K562 (cell line): ENCODE measurements at regions not wholly inside any gene's neighbourhood (a gene's known extent, or its start where the extent isn't known, plus 50 kb on each side); places are given as distances from the start of the nearest gene placed in this dataset.

Experiments
- ATAC-seq: fragments of 200-7000 bp; cut with Tn5 transposase; 3 replicates; pipeline ENCODE4 v1.9.1; 2020; ENCODE audit warnings: moderate library complexity
- BruUV-seq: library from RNA; stranded (reverse); fragments of 400-500 nt; replicated peaks from 2 replicates; lab custom pipeline; 2021; lab: Mats Ljungman, UMichigan
- CTCF ChIA-PET: fragments of 300-600 bp; formaldehyde crosslinking; extraction: SDS; loops from one replicate; lab custom pipeline; 2021; ENCODE audit warnings: low intra/inter-chr PET ratio; lab: Yijun Ruan, JAX
- POLR2A ChIA-PET: fragments of 300-600, 350-650 bp; sonication (Branson Sonifier 250); formaldehyde crosslinking; extraction: SDS; loops from one replicate; lab custom pipeline; 2021; ENCODE audit warnings: antibody characterized with exemption, inconsistent platforms; lab: Yijun Ruan, JAX
- DNase-seq, 4 experiments: peaks; one replicate each; pipeline versions ENCODE4 v3.0.0 to v3.0.0-alpha.2; 2011 to 2018; ENCODE audit warnings: low spot score in 3 of 4, mixed read lengths in 3 of 4; ENCODE audit errors: extremely low read depth in 1 of 4
- FAIRE-seq: peaks from 2 replicates; lab custom pipeline; 2011; peaks lifted over from hg19 to GRCh38; lab: Jason Lieb, UNC
- H2AFZ ChIP-seq: 2 replicates; pipeline ENCODE4 v1.6.0; 2011; ENCODE audit warnings: low read depth, low read length, control low read depth, inconsistent platforms
- H3K27ac ChIP-seq: fragments of 200-600 bp; 3 replicates; pipeline ENCODE4 v1.8.0; 2011; ENCODE audit warnings: low read depth, mild to moderate bottlenecking, control low read depth, inconsistent platforms, low read length, moderate library complexity, mixed read lengths; ENCODE audit errors: extremely low read depth
- H3K27me3 ChIP-seq, 2 experiments: fragments of 300-600 bp in 1 of 2; 2 replicates in 1 of 2; 3 replicates in 1 of 2; pipeline versions ENCODE4 v1.6.0 to v1.8.0; 2011; ENCODE audit warnings: inconsistent platforms in 2 of 2, low read length in 2 of 2, mild to moderate bottlenecking in 1 of 2, mixed read lengths in 1 of 2, moderate library complexity in 1 of 2; ENCODE audit not compliant: control insufficient read depth in 2 of 2, insufficient read depth in 2 of 2
- H3K36me3 ChIP-seq: fragments of 300-600 bp; 3 replicates; pipeline ENCODE4 v1.8.0; 2011; ENCODE audit warnings: mild to moderate bottlenecking, low read length, inconsistent platforms; ENCODE audit not compliant: control insufficient read depth, insufficient read depth
- H3K4me1 ChIP-seq, 2 experiments: fragments of 200-600 bp in 1 of 2; replicated peaks in 1 of 2; 2 replicates in 1 of 2; 3 replicates in 1 of 2; pipeline versions ENCODE4 v1.5.1 to v1.8.0; 2011; ENCODE audit warnings: inconsistent platforms in 2 of 2, low read length in 2 of 2, mild to moderate bottlenecking in 1 of 2, mixed read lengths in 1 of 2, moderate library complexity in 1 of 2; ENCODE audit not compliant: control insufficient read depth in 2 of 2, insufficient read depth in 2 of 2
- H3K4me2 ChIP-seq: 2 replicates; pipeline ENCODE4 v1.6.1; 2011; ENCODE audit warnings: low read length, control low read depth, inconsistent platforms, mixed read lengths; ENCODE audit not compliant: insufficient read depth
- H3K4me3 ChIP-seq: fragments of 200-600 bp; sonication (generic), shearing (Covaris generic); 2 replicates; pipeline ENCODE4 v1.5.1; 2016; ENCODE audit warnings: control low read depth, inconsistent platforms
- H3K79me2 ChIP-seq: fragments of 200-600 bp; 3 replicates; pipeline ENCODE4 v1.8.0; 2011; ENCODE audit warnings: low read length, inconsistent platforms; ENCODE audit not compliant: control insufficient read depth, insufficient read depth
- H3K9ac ChIP-seq, 2 experiments: 2 replicates each; pipeline versions ENCODE4 v1.6.0 to v1.6.1; 2011; ENCODE audit warnings: low read depth in 2 of 2, low read length in 2 of 2, control low read depth in 1 of 2, inconsistent platforms in 1 of 2, mild to moderate bottlenecking in 1 of 2, mixed read lengths in 1 of 2; ENCODE audit not compliant: insufficient read depth in 1 of 2
- H3K9me1 ChIP-seq: one replicate; pipeline ENCODE4 v1.6.0; 2011; ENCODE audit warnings: inconsistent platforms, mild to moderate bottlenecking, low read length, moderate library complexity; ENCODE audit not compliant: control insufficient read depth, insufficient read depth
- H3K9me3 ChIP-seq: replicated peaks from 2 replicates; pipeline ENCODE4 v1.5.1; 2011; ENCODE audit warnings: low read depth, low read length, inconsistent platforms; ENCODE audit not compliant: control insufficient read depth, insufficient read depth
- H4K20me1 ChIP-seq: replicated peaks from 2 replicates; pipeline ENCODE4 v1.6.1; 2011; ENCODE audit warnings: low read length, inconsistent platforms, mixed read lengths; ENCODE audit not compliant: control insufficient read depth, insufficient read depth
- BRD9 ChIP-seq: fragments of 450-650 bp; IDR thresholded peaks from 2 replicates; pipeline ENCODE4 v1.6.1; 2018; ENCODE audit warnings: low read depth; ENCODE audit not compliant: partially characterized antibody
- MAX ChIP-seq: sonication (generic); formaldehyde crosslinking; IDR thresholded peaks from 2 replicates; pipeline ENCODE4 v1.9.0; 2022; ENCODE audit warnings: mild to moderate bottlenecking, missing genetic modification reagents
- NFYB ChIP-seq: IDR thresholded peaks from 2 replicates; pipeline ENCODE4 v1.6.1; 2011; ENCODE audit warnings: mild to moderate bottlenecking, moderate library complexity; ENCODE audit not compliant: insufficient read length; ENCODE audit errors: extremely low read depth
- PHB2 ChIP-seq: fragments of 450-650 bp; IDR thresholded peaks from 2 replicates; pipeline ENCODE4 v1.6.1; 2017; ENCODE audit warnings: low read depth
- POLR2AphosphoS5 ChIP-seq: IDR thresholded peaks from 2 replicates; pipeline ENCODE4 v1.6.1; 2011; ENCODE audit warnings: mild to moderate bottlenecking, low read depth, low read length, moderate library complexity; ENCODE audit not compliant: control insufficient read depth, insufficient read depth
- PRPF4 ChIP-seq: fragments of 200-400 bp; formaldehyde crosslinking; IDR thresholded peaks from one replicate; pipeline ENCODE4 v1.6.1; 2017; ENCODE audit warnings: low read length, low read depth, mild to moderate bottlenecking; ENCODE audit not compliant: insufficient read depth, poor library complexity, severe bottlenecking
- RBBP5 ChIP-seq: fragments of 200-600 bp; sonication (generic); IDR thresholded peaks from 2 replicates; pipeline ENCODE4 v1.6.1; 2012; ENCODE audit warnings: borderline replicate concordance, mild to moderate bottlenecking, low read length, control low read depth, inconsistent platforms; ENCODE audit not compliant: insufficient read depth, poor library complexity, severe bottlenecking
- SIN3B ChIP-seq: fragments of 450-650 bp; IDR thresholded peaks from 2 replicates; pipeline ENCODE4 v1.6.1; 2017; ENCODE audit warnings: low read depth, mild to moderate bottlenecking, moderate library complexity
- ZNF184 ChIP-seq: sonication (generic); formaldehyde crosslinking; IDR thresholded peaks from 2 replicates; pipeline ENCODE4 v1.5.0; 2020; ENCODE audit warnings: missing genetic modification reagents
- ZNF707 ChIP-seq: fragments of 250-450 bp; sonication (Bioruptor Pico); conservative IDR thresholded peaks from 2 replicates; pipeline ENCODE4 v1.8.0; 2022; ENCODE audit warnings: inconsistent platforms, mild to moderate bottlenecking, moderate library complexity
- WGBS: fragments of 100-300 bp; shearing (Covaris generic); methylation state at CpG from one replicate; pipeline ENCODE4 v1.1.6; 2016; ENCODE audit warnings: low coverage, mixed read lengths; ENCODE audit not compliant: insufficient coverage; ENCODE audit errors: missing lambda C conversion rate; 5-methylcytosine and 5-hydroxymethylcytosine counted together
- in situ Hi-C: fragments of 300-500 bp; cut with MboI; formaldehyde crosslinking; loops from 4 replicates; pipeline ENCODE4 v1.15.0; 2018; ENCODE audit warnings: inconsistent platforms, mixed read lengths
- intact Hi-C: fragments of 100-400 bp; cut with micrococcal nuclease; formaldehyde crosslinking; loops from 2 replicates; pipeline ENCODE4 v1.14.2; 2022
- TF ChIP-seq, protein P1 (sequence below), 2 experiments: fragments of 450-650 bp; conservative IDR thresholded peaks; 2 replicates each; pipeline ENCODE4 v1.6.1; 2017; ENCODE audit warnings: mild to moderate bottlenecking in 2 of 2, moderate library complexity in 2 of 2
- TF ChIP-seq, protein P2 (sequence below): fragments of 450-650 bp; IDR thresholded peaks from 2 replicates; pipeline ENCODE4 v1.7.0; 2016; ENCODE audit warnings: borderline replicate concordance
- TF ChIP-seq, protein P3 (sequence below): sonication (generic); formaldehyde crosslinking; IDR thresholded peaks from 2 replicates; pipeline ENCODE4 v1.8.1; 2023; ENCODE audit warnings: mild to moderate bottlenecking, missing genetic modification reagents

GRCh38 chr1:22393587-22393986 lies 58.1 kb upstream of the ZBTB40 start:
- ATAC-seq (no peak), FAIRE-seq (no peak), DNase-seq (no peak)
- no peaks in the 10 kb centered on the region for H3K9me1 ChIP-seq
- in situ Hi-C loops (no loop called here), intact Hi-C loops (no loop called here)
- H3K4me2 ChIP-seq, result no peak overlapping the region
- H4K20me1 ChIP-seq, result peaks cover 13% of the 10 kb centered on the region; the same call in 1 of the 2 replicates
- CTCF ChIA-PET, result no interaction called here
- no peak overlapping the region for H2AFZ ChIP-seq
- no TSS peak for BruUV-seq
- no peak overlapping the region for H3K9ac ChIP-seq
- TF ChIP-seq, protein P1, sequence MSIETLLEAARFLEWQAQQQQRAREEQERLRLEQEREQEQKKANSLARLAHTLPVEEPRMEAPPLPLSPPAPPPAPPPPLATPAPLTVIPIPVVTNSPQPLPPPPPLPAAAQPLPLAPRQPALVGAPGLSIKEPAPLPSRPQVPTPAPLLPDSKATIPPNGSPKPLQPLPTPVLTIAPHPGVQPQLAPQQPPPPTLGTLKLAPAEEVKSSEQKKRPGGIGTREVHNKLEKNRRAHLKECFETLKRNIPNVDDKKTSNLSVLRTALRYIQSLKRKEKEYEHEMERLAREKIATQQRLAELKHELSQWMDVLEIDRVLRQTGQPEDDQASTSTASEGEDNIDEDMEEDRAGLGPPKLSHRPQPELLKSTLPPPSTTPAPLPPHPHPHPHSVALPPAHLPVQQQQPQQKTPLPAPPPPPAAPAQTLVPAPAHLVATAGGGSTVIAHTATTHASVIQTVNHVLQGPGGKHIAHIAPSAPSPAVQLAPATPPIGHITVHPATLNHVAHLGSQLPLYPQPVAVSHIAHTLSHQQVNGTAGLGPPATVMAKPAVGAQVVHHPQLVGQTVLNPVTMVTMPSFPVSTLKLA (conservative IDR thresholded peaks at IDR 0.05), result no peak
- no peak for TF ChIP-seq MAX (CRISPR knock-in tag)
- no peak for TF ChIP-seq RBBP5
- TF ChIP-seq ZNF184 (CRISPR knock-in tag), result no peak
- no peak for TF ChIP-seq PHB2
- TF ChIP-seq, protein P2, sequence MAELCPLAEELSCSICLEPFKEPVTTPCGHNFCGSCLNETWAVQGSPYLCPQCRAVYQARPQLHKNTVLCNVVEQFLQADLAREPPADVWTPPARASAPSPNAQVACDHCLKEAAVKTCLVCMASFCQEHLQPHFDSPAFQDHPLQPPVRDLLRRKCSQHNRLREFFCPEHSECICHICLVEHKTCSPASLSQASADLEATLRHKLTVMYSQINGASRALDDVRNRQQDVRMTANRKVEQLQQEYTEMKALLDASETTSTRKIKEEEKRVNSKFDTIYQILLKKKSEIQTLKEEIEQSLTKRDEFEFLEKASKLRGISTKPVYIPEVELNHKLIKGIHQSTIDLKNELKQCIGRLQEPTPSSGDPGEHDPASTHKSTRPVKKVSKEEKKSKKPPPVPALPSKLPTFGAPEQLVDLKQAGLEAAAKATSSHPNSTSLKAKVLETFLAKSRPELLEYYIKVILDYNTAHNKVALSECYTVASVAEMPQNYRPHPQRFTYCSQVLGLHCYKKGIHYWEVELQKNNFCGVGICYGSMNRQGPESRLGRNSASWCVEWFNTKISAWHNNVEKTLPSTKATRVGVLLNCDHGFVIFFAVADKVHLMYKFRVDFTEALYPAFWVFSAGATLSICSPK, result no peak
- TF ChIP-seq, protein P3, sequence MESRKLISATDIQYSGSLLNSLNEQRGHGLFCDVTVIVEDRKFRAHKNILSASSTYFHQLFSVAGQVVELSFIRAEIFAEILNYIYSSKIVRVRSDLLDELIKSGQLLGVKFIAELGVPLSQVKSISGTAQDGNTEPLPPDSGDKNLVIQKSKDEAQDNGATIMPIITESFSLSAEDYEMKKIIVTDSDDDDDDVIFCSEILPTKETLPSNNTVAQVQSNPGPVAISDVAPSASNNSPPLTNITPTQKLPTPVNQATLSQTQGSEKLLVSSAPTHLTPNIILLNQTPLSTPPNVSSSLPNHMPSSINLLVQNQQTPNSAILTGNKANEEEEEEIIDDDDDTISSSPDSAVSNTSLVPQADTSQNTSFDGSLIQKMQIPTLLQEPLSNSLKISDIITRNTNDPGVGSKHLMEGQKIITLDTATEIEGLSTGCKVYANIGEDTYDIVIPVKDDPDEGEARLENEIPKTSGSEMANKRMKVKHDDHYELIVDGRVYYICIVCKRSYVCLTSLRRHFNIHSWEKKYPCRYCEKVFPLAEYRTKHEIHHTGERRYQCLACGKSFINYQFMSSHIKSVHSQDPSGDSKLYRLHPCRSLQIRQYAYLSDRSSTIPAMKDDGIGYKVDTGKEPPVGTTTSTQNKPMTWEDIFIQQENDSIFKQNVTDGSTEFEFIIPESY (CRISPR knock-in tag), result no peak
- no peak for TF ChIP-seq NFYB
- TF ChIP-seq POLR2AphosphoS5, result no peak
- TF ChIP-seq BRD9, result no peak
- TF ChIP-seq ZNF707 (CRISPR knock-in tag), result no peak
- no peak for TF ChIP-seq SIN3B
- no peak for TF ChIP-seq PRPF4
- 1% methylated on average over 6 of the region's 6 CpGs for WGBS
- no peak overlapping the region for H3K4me3 ChIP-seq
- POLR2A ChIA-PET, result no interaction called here
- no peaks in the 10 kb centered on the region for H3K36me3 ChIP-seq
- H3K79me2 ChIP-seq, result no peaks in the 10 kb centered on the region
- no peak overlapping the region for H3K27ac ChIP-seq
- H3K9me3 ChIP-seq, result no peaks in the 10 kb centered on the region; the same call in 1 of the 2 replicates
- peaks cover 53 to 70% of the 10 kb centered on the region in 2 experiments for H3K27me3 ChIP-seq
- H3K4me1 ChIP-seq, result no peaks in the 10 kb centered on the region
